MCF 10A (cell line): ENCODE measurements at regions not wholly inside any gene's neighbourhood (a gene's known extent, or its start where the extent isn't known, plus 50 kb on each side); places are given as distances from the start of the nearest gene placed in this dataset.

Experiments used
- BruUV-seq: library from RNA; stranded (reverse); fragments of 400-500 nt; replicated peaks from 2 replicates; lab custom pipeline; 2021; lab: Mats Ljungman, UMichigan
- CTCF ChIA-PET: fragments of 300-600 bp; sonication (Branson Sonifier 250); formaldehyde crosslinking; extraction: SDS; loops from one replicate; lab custom pipeline; 2021; ENCODE audit warnings: antibody characterized with exemption, inconsistent platforms; lab: Yijun Ruan, JAX
- POLR2A ChIA-PET: fragments of 300-600, 350-650 bp; sonication (Branson Sonifier 250); formaldehyde crosslinking; extraction: SDS; loops from one replicate; lab custom pipeline; 2020; ENCODE audit warnings: antibody characterized with exemption, inconsistent platforms; lab: Yijun Ruan, JAX
- DNase-seq: peaks from one replicate; pipeline ENCODE4 v3.0.0-alpha.2; 2018; ENCODE audit not compliant: unreplicated experiment
- H3K27ac Mint-ChIP-seq: one replicate; pipeline ENCODE4 v1.8.0; 2022; ENCODE audit warnings: mild to moderate bottlenecking, low read depth, mixed read lengths; ENCODE audit not compliant: unreplicated experiment
- H3K27me3 Mint-ChIP-seq: one replicate; pipeline ENCODE4 v1.8.0; 2022; ENCODE audit warnings: mixed read lengths; ENCODE audit not compliant: insufficient read depth, unreplicated experiment
- H3K36me3 Mint-ChIP-seq: one replicate; pipeline ENCODE4 v1.8.0; 2022; ENCODE audit warnings: mild to moderate bottlenecking, moderate library complexity, mixed read lengths; ENCODE audit not compliant: insufficient read depth, unreplicated experiment
- H3K4me1 Mint-ChIP-seq: one replicate; pipeline ENCODE4 v1.8.0; 2022; ENCODE audit warnings: mixed read lengths; ENCODE audit not compliant: insufficient read depth, unreplicated experiment
- H3K4me3 Mint-ChIP-seq: one replicate; pipeline ENCODE4 v1.8.0; 2022; ENCODE audit warnings: mild to moderate bottlenecking, moderate library complexity, mixed read lengths; ENCODE audit not compliant: unreplicated experiment
- H3K9me3 Mint-ChIP-seq: one replicate; pipeline ENCODE4 v1.8.0; 2022; ENCODE audit warnings: mixed read lengths; ENCODE audit not compliant: unreplicated experiment
- CTCF ChIP-seq: fragments of 200-600 bp; IDR thresholded peaks from one replicate; pipeline ENCODE4 v1.8.0; 2022; ENCODE audit warnings: antibody characterized with exemption, mild to moderate bottlenecking; ENCODE audit not compliant: unreplicated experiment
- intact Hi-C: fragments of 100-400 bp; cut with micrococcal nuclease; formaldehyde crosslinking; loops from 2 replicates; pipeline ENCODE4 v1.14.1; 2022

DNA sequence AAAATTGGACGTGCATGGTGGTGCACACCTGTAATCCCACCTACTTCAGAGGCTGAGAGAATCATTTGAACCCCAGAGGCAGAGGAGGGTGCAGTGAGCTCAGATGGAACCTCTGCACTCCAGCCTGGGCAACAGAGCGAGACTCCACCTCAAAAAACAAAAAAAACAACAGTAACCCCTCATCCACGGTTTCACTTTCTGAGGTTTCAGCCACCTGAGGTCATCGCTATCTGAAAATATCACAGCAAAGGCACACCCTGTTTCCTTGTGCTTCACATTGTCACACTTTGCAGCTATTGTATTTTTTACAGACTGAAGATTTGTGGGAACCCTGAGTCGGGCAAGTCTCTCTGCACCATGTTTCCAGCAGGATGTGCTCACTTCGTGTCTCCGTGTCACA is 54.1 kb upstream of the FOXQ1 start:
- POLR2A ChIA-PET, result interaction anchor here (0.6 to 1.7 kb wide), 4 partner anchors 15 to 117 kb away, joined by 3 read pairs; no protein-coding TSS in a partner anchor
- no peaks in the 10 kb centered on the region for H3K4me1 Mint-ChIP-seq
- no peaks in the 10 kb centered on the region for H3K9me3 Mint-ChIP-seq
- no peak overlapping the region for H3K27ac Mint-ChIP-seq
- H3K36me3 Mint-ChIP-seq, result no peaks in the 10 kb centered on the region
- DNase-seq, result no peak
- no peak overlapping the region for H3K4me3 Mint-ChIP-seq
- CTCF ChIA-PET, result no interaction called here
- BruUV-seq, result no TSS peak
- no peak for TF ChIP-seq CTCF
- H3K27me3 Mint-ChIP-seq, result no peaks in the 10 kb centered on the region
- intact Hi-C loops, result no loop called here

GRCh38 chr6:1256435-1257008 is 55.4 kb upstream of the FOXQ1 start:
- DNase-seq, result no peak
- Mint-ChIP-seq H3K9me3 (no peaks in the 10 kb centered on the region), H3K4me3 (no peak overlapping the region), H3K27me3 (no peaks in the 10 kb centered on the region), H3K36me3 (no peaks in the 10 kb centered on the region), H3K27ac (no peak overlapping the region), H3K4me1 (no peaks in the 10 kb centered on the region)
- BruUV-seq, result no TSS peak
- ChIA-PET CTCF (no interaction called here), POLR2A (interaction anchor here (1.7 kb wide), 2 partner anchors 9 to 14 kb away, joined by 3 to 7 read pairs; no protein-coding TSS in a partner anchor)
- TF ChIP-seq CTCF, result no peak
- intact Hi-C loops, result no loop called here

DNA sequence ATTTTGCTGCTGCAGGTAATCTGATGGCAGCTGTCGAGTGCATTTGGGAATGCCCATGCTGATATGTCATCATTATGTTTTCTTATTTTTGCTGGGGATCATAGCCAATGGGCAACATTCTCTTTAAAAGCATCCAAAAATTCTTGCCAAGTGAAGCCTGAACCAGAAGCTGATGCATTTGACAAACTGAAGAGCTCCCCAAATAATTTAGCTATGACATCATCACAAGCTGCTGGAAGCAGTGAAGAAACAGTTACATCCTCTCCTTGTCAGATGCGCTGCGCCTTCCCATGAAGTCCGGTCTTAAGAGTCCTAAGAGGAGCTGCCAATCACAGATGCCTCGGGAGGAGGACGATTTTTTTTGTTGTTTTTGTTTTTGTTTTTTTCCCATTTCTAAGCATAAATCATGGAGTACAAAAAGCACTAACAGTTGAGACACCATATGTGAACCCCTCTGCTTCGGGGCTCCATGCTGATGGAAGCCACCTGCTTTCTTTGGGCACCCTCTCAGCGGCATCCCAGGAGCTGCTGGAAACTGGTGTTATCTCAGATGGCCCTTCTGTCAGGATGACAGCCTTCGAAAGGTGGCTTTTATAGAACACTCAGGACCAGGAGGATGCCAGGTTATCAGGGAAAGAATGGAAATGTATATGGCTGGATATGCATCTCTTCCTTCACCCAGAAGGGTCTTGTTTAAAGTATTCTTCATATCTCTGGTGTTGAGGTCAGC is 56.1 kb upstream of the FOXQ1 start:
- Mint-ChIP-seq H3K4me1 (no peaks in the 10 kb centered on the region), H3K36me3 (no peaks in the 10 kb centered on the region), H3K4me3 (no peak overlapping the region), H3K27ac (no peak overlapping the region), H3K9me3 (no peaks in the 10 kb centered on the region), H3K27me3 (no peaks in the 10 kb centered on the region)
- DNase-seq, result no peak
- CTCF ChIA-PET, result interaction anchor here (0.6 kb wide), 1 partner anchor 18 kb away, joined by 3 read pairs; no protein-coding TSS in a partner anchor
- intact Hi-C loops, result no loop called here
- POLR2A ChIA-PET, result interaction anchor here (0.5 to 1.7 kb wide), 3 partner anchors 9 to 26 kb away, joined by 3 to 7 read pairs (median 3); no protein-coding TSS in a partner anchor
- no peak for TF ChIP-seq CTCF
- BruUV-seq, result no TSS peak

- no peak for TF ChIP-seq CTCF
- H3K9me3 Mint-ChIP-seq, result no peaks in the 10 kb centered on the region
- POLR2A ChIA-PET, result interaction anchor here (0.9 kb wide), 1 partner anchor 57 kb away, joined by 3 read pairs; the partner anchor contains the start of gene FOXQ1
- H3K4me3 Mint-ChIP-seq, result no peak overlapping the region
- no peak for DNase-seq
- H3K4me1 Mint-ChIP-seq, result no peaks in the 10 kb centered on the region
- no peaks in the 10 kb centered on the region for H3K36me3 Mint-ChIP-seq
- intact Hi-C loops, result no loop called here
- H3K27me3 Mint-ChIP-seq, result no peaks in the 10 kb centered on the region
- CTCF ChIA-PET, result no interaction called here
- BruUV-seq, result no TSS peak
- H3K27ac Mint-ChIP-seq, result no peak overlapping the region
Observed at GRCh38 chr6:1254326-1254725, 57.6 kb upstream of the FOXQ1 start.
